SK-N-SH treated with all-trans-retinoic acid at 6 μM for 48 hours (cell line): ENCODE measurements at regions not wholly inside any gene's neighbourhood (a gene's known extent, or its start where the extent isn't known, plus 50 kb on each side); places are given as distances from the start of the nearest gene placed in this dataset.

Experiments used
- ARNTL ChIP-seq: fragments of 450-650 bp; formaldehyde crosslinking; IDR thresholded peaks from 2 replicates; pipeline ENCODE4 v1.5.0; 2020; ENCODE audit warnings: low read depth, mild to moderate bottlenecking, moderate library complexity, borderline replicate concordance
- CSDC2 ChIP-seq: fragments of 250-450 bp; sonication (Bioruptor Pico); IDR thresholded peaks from 2 replicates; pipeline ENCODE4 v1.5.0; 2020; ENCODE audit warnings: mild to moderate bottlenecking, moderate library complexity
- ZC3H10 ChIP-seq: fragments of 250-450 bp; sonication (Bioruptor Pico); IDR thresholded peaks from 2 replicates; pipeline ENCODE4 v1.5.1; 2021; ENCODE audit warnings: mild to moderate bottlenecking, moderate library complexity
- ZFP3 ChIP-seq: fragments of 250-450 bp; sonication (Bioruptor Pico); IDR thresholded peaks from 2 replicates; pipeline ENCODE4 v1.5.0; 2020; ENCODE audit warnings: mild to moderate bottlenecking, moderate library complexity
- ZNF565 ChIP-seq: fragments of 450-650 bp; formaldehyde crosslinking; conservative IDR thresholded peaks from 2 replicates; pipeline ENCODE4 v1.5.0; 2020; ENCODE audit warnings: low read depth, mild to moderate bottlenecking, moderate library complexity
- ZNF70 ChIP-seq: fragments of 450-650 bp; formaldehyde crosslinking; IDR thresholded peaks from 2 replicates; pipeline ENCODE4 v1.5.0; 2020; ENCODE audit warnings: mild to moderate bottlenecking, moderate library complexity
- ZNF8 ChIP-seq: fragments of 450-650 bp; formaldehyde crosslinking; IDR thresholded peaks from 2 replicates; pipeline ENCODE4 v1.5.0; 2020; ENCODE audit warnings: mild to moderate bottlenecking, moderate library complexity
- TF ChIP-seq, protein P1 (sequence below): fragments of 250-450 bp; sonication (Bioruptor Pico); IDR thresholded peaks from 2 replicates; pipeline ENCODE4 v1.5.0; 2020; ENCODE audit warnings: mild to moderate bottlenecking, moderate library complexity
- TF ChIP-seq, protein P2 (sequence below): fragments of 250-450 bp; sonication (Bioruptor Pico); IDR thresholded peaks from 2 replicates; pipeline ENCODE4 v1.8.0; 2020; ENCODE audit warnings: mild to moderate bottlenecking, moderate library complexity, borderline replicate concordance
- TF ChIP-seq, protein P3 (sequence below): fragments of 250-450 bp; sonication (Bioruptor Pico); IDR thresholded peaks from 2 replicates; pipeline ENCODE4 v1.5.1; 2020; ENCODE audit warnings: low read depth, mild to moderate bottlenecking, moderate library complexity
- TF ChIP-seq, protein P4 (sequence below): fragments of 250-450 bp; sonication (Bioruptor Pico); IDR thresholded peaks from 2 replicates; pipeline ENCODE4 v1.8.0; 2021; ENCODE audit warnings: low read depth, mild to moderate bottlenecking, moderate library complexity, borderline replicate concordance

DNA sequence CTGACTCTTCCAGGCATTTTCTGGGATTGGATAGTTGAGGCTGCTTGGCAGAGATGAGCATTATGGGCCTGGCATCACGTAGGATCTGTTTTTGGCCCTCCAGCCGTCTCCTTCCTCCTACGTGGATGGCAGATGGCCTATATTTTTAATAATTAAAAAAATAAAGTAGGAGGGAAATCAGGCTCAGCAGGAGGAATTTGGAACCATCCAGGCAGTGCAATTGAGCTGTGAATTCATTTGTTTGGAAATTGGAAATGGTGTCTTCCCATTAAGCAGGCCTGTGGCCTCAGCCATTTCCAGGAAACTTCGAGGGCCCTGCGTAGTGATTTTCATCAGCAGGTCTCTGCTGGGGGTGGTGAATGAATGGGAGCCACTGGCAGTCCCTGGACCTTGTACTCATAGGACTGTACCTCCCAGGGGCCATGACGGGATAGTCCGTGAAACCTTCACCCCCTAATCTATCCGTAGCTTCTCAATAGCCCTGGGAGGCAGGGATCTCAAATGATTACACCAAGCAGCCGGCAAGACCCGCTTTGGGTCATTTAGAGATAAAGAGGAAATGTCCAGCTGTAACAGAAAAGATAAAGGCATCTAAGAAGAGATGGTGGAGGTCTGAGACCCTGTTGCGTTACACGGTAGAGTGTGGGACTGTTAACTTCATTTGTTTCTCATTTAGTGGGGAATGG, 73.1 kb upstream of the TNP1 start:
- TF ChIP-seq ARNTL (CRISPR knock-in tag) (no peak), ZNF8 (CRISPR knock-in tag) (no peak), CSDC2 (CRISPR knock-in tag) (no peak), ZNF70 (CRISPR knock-in tag) (no peak), ZFP3 (CRISPR knock-in tag) (no peak), ZNF565 (no peak), ZC3H10 (CRISPR knock-in tag) (no peak)
- TF ChIP-seq, protein P1, sequence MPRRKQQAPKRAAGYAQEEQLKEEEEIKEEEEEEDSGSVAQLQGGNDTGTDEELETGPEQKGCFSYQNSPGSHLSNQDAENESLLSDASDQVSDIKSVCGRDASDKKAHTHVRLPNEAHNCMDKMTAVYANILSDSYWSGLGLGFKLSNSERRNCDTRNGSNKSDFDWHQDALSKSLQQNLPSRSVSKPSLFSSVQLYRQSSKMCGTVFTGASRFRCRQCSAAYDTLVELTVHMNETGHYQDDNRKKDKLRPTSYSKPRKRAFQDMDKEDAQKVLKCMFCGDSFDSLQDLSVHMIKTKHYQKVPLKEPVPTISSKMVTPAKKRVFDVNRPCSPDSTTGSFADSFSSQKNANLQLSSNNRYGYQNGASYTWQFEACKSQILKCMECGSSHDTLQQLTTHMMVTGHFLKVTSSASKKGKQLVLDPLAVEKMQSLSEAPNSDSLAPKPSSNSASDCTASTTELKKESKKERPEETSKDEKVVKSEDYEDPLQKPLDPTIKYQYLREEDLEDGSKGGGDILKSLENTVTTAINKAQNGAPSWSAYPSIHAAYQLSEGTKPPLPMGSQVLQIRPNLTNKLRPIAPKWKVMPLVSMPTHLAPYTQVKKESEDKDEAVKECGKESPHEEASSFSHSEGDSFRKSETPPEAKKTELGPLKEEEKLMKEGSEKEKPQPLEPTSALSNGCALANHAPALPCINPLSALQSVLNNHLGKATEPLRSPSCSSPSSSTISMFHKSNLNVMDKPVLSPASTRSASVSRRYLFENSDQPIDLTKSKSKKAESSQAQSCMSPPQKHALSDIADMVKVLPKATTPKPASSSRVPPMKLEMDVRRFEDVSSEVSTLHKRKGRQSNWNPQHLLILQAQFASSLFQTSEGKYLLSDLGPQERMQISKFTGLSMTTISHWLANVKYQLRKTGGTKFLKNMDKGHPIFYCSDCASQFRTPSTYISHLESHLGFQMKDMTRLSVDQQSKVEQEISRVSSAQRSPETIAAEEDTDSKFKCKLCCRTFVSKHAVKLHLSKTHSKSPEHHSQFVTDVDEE (CRISPR knock-in tag) = no peak
- TF ChIP-seq, protein P2, sequence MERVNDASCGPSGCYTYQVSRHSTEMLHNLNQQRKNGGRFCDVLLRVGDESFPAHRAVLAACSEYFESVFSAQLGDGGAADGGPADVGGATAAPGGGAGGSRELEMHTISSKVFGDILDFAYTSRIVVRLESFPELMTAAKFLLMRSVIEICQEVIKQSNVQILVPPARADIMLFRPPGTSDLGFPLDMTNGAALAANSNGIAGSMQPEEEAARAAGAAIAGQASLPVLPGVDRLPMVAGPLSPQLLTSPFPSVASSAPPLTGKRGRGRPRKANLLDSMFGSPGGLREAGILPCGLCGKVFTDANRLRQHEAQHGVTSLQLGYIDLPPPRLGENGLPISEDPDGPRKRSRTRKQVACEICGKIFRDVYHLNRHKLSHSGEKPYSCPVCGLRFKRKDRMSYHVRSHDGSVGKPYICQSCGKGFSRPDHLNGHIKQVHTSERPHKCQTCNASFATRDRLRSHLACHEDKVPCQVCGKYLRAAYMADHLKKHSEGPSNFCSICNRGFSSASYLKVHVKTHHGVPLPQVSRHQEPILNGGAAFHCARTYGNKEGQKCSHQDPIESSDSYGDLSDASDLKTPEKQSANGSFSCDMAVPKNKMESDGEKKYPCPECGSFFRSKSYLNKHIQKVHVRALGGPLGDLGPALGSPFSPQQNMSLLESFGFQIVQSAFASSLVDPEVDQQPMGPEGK (CRISPR knock-in tag) = no peak
- TF ChIP-seq, protein P3, sequence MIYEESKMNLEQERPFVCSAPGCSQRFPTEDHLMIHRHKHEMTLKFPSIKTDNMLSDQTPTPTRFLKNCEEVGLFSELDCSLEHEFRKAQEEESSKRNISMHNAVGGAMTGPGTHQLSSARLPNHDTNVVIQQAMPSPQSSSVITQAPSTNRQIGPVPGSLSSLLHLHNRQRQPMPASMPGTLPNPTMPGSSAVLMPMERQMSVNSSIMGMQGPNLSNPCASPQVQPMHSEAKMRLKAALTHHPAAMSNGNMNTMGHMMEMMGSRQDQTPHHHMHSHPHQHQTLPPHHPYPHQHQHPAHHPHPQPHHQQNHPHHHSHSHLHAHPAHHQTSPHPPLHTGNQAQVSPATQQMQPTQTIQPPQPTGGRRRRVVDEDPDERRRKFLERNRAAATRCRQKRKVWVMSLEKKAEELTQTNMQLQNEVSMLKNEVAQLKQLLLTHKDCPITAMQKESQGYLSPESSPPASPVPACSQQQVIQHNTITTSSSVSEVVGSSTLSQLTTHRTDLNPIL (CRISPR knock-in tag) = no peak
- TF ChIP-seq, protein P4, sequence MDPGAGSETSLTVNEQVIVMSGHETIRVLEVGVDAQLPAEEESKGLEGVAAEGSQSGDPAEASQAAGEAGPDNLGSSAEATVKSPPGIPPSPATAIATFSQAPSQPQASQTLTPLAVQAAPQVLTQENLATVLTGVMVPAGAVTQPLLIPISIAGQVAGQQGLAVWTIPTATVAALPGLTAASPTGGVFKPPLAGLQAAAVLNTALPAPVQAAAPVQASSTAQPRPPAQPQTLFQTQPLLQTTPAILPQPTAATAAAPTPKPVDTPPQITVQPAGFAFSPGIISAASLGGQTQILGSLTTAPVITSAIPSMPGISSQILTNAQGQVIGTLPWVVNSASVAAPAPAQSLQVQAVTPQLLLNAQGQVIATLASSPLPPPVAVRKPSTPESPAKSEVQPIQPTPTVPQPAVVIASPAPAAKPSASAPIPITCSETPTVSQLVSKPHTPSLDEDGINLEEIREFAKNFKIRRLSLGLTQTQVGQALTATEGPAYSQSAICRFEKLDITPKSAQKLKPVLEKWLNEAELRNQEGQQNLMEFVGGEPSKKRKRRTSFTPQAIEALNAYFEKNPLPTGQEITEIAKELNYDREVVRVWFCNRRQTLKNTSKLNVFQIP (CRISPR knock-in tag) = no peak
